ENCODE measurements at regions not wholly inside any gene's neighbourhood (a gene's known extent, or its start where the extent isn't known, plus 50 kb on each side); places are given as distances from the start of the nearest gene placed in this dataset.
A peak's percentile ranks its signal among the peaks of the same experiment; 100 is the strongest.

GRCh38 chr12:90257927-90258624, 549.4 kb upstream of the ATP2B1 start:
- H3K79me2 ChIP-seq (ENCODE audit: control insufficient read depth, insufficient read depth, low read length): no peaks in the 10 kb centered on the region
- peaks cover 4% of the 10 kb centered on the region for H3K4me1 ChIP-seq (ENCODE audit: control insufficient read depth, extremely low read depth, insufficient read depth, low read length)
- no peaks in the 10 kb centered on the region for H3K36me3 ChIP-seq (ENCODE audit: control insufficient read depth, insufficient read depth, low read length)
- no peak overlapping the region for H3K27ac ChIP-seq (ENCODE audit: insufficient read depth, low read length)
- H3K4me3 ChIP-seq (replicated peaks in 1 of 4; ENCODE audit: control extremely low read depth in 1 of 4, insufficient read depth in 1 of 4, low read depth in 3 of 4, low read length in 4 of 4): no peak overlapping the region
- TF ChIP-seq EZH2 (IDR thresholded peaks at IDR 0.05; ENCODE audit: low read length, missing control alignments): no peak
- no peak for TF ChIP-seq CTCF (conservative IDR thresholded peaks at IDR 0.05 in 1 of 2, IDR thresholded peaks at IDR 0.05 in 1 of 2; ENCODE audit: low read depth in 1 of 2, low read length in 2 of 2)
- no peaks in the 10 kb centered on the region for H3K27me3 ChIP-seq (ENCODE audit: control insufficient read depth, insufficient read depth, low read length)
- no peaks in the 10 kb centered on the region for H3K9me3 ChIP-seq (ENCODE audit: control insufficient read depth, insufficient read depth, low read depth, low read length)
- H2AFZ ChIP-seq (ENCODE audit: low read length): no peak overlapping the region
- no peaks in the 10 kb centered on the region for H4K20me1 ChIP-seq (ENCODE audit: control insufficient read depth, extremely low read depth, insufficient read depth, low read length)
- no peak overlapping the region for H3K9ac ChIP-seq (ENCODE audit: insufficient read depth, low read length)
- DNase-seq (ENCODE audit: low read depth in 2 of 2): no peak
- H3K4me2 ChIP-seq (ENCODE audit: extremely low read depth, insufficient read depth, low read length): no peak overlapping the region

GRCh38 chr12:90254796-90255195, 546.2 kb upstream of the ATP2B1 start:
- Histone ChIP-seq H3K27me3 (ENCODE audit: control insufficient read depth, insufficient read depth, low read length) (no peaks in the 10 kb centered on the region), H3K79me2 (ENCODE audit: control insufficient read depth, insufficient read depth, low read length) (no peaks in the 10 kb centered on the region), H2AFZ (ENCODE audit: low read length) (no peak overlapping the region), H3K4me1 (ENCODE audit: control insufficient read depth, extremely low read depth, insufficient read depth, low read length) (no peaks in the 10 kb centered on the region), H3K9me3 (ENCODE audit: control insufficient read depth, insufficient read depth, low read depth, low read length) (no peaks in the 10 kb centered on the region), H3K9ac (ENCODE audit: insufficient read depth, low read length) (no peak overlapping the region), H3K27ac (ENCODE audit: insufficient read depth, low read length) (no peak overlapping the region), H3K4me3 (replicated peaks in 1 of 4; ENCODE audit: control extremely low read depth in 1 of 4, insufficient read depth in 1 of 4, low read depth in 3 of 4, low read length in 4 of 4) (no peak overlapping the region), H4K20me1 (ENCODE audit: control insufficient read depth, extremely low read depth, insufficient read depth, low read length) (no peaks in the 10 kb centered on the region), H3K36me3 (ENCODE audit: control insufficient read depth, insufficient read depth, low read length) (no peaks in the 10 kb centered on the region), H3K4me2 (ENCODE audit: extremely low read depth, insufficient read depth, low read length) (no peak overlapping the region)
- DNase-seq (ENCODE audit: low read depth in 2 of 2): no peak
- TF ChIP-seq EZH2 (IDR thresholded peaks at IDR 0.05; ENCODE audit: low read length, missing control alignments) (no peak), CTCF (conservative IDR thresholded peaks at IDR 0.05 in 1 of 2, IDR thresholded peaks at IDR 0.05 in 1 of 2; ENCODE audit: low read depth in 1 of 2, low read length in 2 of 2) (no peak)

DNA sequence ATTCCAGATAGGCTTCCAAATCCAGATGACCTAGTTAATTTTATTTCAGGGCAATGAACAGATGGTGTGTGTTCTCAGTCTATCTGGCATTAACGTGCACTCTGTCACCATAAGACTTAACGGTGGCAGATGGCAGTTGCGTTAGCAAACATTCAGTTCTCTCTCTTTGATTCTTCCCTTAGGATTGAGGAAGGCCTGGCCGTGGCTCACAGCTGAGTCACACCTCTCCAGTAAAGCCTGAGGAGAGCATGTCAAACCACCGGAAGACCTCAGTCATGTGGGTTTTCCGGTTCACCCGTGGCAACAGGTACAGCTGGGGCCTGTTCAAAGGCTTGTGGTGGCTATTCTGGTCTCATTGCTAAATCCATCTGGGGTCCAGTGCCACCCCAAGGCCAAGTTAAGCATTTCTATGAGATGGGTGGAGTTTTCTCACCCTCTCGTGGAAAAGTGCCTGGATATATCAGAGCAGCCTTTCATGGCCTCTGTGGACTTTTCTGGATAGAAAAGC, 545.1 kb upstream of the ATP2B1 start:
- H3K4me1 ChIP-seq (ENCODE audit: control insufficient read depth, extremely low read depth, insufficient read depth, low read length): no peaks in the 10 kb centered on the region
- no peaks in the 10 kb centered on the region for H3K79me2 ChIP-seq (ENCODE audit: control insufficient read depth, insufficient read depth, low read length)
- DNase-seq (ENCODE audit: low read depth in 2 of 2): peak; percentile 78 to 96
- H3K9ac ChIP-seq (ENCODE audit: insufficient read depth, low read length): no peak overlapping the region
- no peaks in the 10 kb centered on the region for H3K27me3 ChIP-seq (ENCODE audit: control insufficient read depth, insufficient read depth, low read length)
- H3K27ac ChIP-seq (ENCODE audit: insufficient read depth, low read length): peak overlapping the region; percentile 11
- no peaks in the 10 kb centered on the region for H3K9me3 ChIP-seq (ENCODE audit: control insufficient read depth, insufficient read depth, low read depth, low read length)
- H3K4me2 ChIP-seq (ENCODE audit: extremely low read depth, insufficient read depth, low read length): peak overlapping the region; percentile 45
- no peak overlapping the region for H3K4me3 ChIP-seq (replicated peaks in 1 of 4; ENCODE audit: control extremely low read depth in 1 of 4, insufficient read depth in 1 of 4, low read depth in 3 of 4, low read length in 4 of 4)
- H3K36me3 ChIP-seq (ENCODE audit: control insufficient read depth, insufficient read depth, low read length): no peaks in the 10 kb centered on the region
- H4K20me1 ChIP-seq (ENCODE audit: control insufficient read depth, extremely low read depth, insufficient read depth, low read length): no peaks in the 10 kb centered on the region
- H2AFZ ChIP-seq (ENCODE audit: low read length): peak overlapping the region; percentile 65
- no peak for TF ChIP-seq EZH2 (IDR thresholded peaks at IDR 0.05; ENCODE audit: low read length, missing control alignments)
- peak; percentile 23 to 27 for TF ChIP-seq CTCF (conservative IDR thresholded peaks at IDR 0.05 in 1 of 2, IDR thresholded peaks at IDR 0.05 in 1 of 2; ENCODE audit: low read depth in 1 of 2, low read length in 2 of 2)
